ENCODE measurements at regions not wholly inside any gene's neighbourhood (a gene's known extent, or its start where the extent isn't known, plus 50 kb on each side); places are given as distances from the start of the nearest gene placed in this dataset.
A peak's percentile ranks its signal among the peaks of the same experiment; 100 is the strongest.

DNA sequence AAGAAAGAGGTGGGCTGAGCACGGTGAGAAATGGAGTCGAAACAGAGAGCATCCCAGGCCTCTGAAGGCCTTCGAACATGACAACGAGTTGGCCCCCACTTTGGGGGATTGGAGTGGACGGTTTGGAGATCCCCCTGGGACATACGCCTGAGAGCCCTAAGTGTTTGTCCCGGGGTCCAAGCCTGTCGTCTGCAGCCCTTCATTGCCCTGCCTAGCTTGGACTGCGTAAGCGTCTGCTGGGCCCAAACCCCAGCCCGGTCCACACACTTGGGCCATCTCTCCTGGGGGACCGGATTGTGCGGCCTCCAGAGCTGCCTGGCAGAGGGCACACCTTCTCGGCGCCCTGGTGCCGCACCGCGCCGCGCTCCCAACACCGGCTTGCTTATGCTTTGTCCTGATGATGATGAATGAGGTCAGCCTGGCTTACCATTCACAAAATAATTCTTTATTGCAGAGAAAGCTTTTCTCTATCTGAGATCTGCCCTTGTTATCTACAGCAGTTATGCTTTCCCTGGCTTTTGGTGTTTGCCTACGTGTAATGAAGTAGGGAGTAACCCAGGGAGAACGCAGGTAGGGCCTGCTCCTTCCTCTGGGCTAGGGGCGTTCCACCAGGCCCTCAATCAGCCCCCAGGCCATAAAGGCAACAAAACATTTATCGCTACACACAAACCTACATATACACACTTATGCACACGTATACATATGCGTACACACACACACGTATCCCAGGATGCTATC is 85.9 kb upstream of the PPARA start:
- Histone ChIP-seq H3K27me3 (ENCODE audit: insufficient read depth, low read length) (peaks cover 4% of the 10 kb centered on the region; the same call in 1 of the 2 replicates), H3K18ac (ENCODE audit: insufficient read length, low read depth, low read length) (no peak overlapping the region), H3K56ac (ENCODE audit: insufficient read length, low read depth, low read length) (no peak overlapping the region), H3K4me2 (ENCODE audit: insufficient read depth, insufficient read length, low read length) (no peak overlapping the region), H3K4me1 (ENCODE audit: insufficient read depth, low read length) (no peaks in the 10 kb centered on the region), H3T11ph (ENCODE audit: low read length) (no peak overlapping the region), H2BK5ac (ENCODE audit: insufficient read length, low read length) (no peak overlapping the region), H4K20me1 (ENCODE audit: control insufficient read depth, insufficient read depth, insufficient read length) (no peaks in the 10 kb centered on the region), H3K79me1 (ENCODE audit: insufficient read depth, low read depth, low read length, poor library complexity, severe bottlenecking) (no peaks in the 10 kb centered on the region), H2BK20ac (ENCODE audit: low read depth, low read length, poor library complexity, severe bottlenecking) (no peak overlapping the region), H2BK120ac (ENCODE audit: low read depth, low read length, poor library complexity, severe bottlenecking) (no peak overlapping the region), H3K9ac (ENCODE audit: extremely low read depth, insufficient read length, low read length) (no peak overlapping the region), H3K27ac (ENCODE audit: insufficient read length, low read depth, low read length) (no peak overlapping the region), H3K23me2 (ENCODE audit: insufficient read length, low read depth, low read length, poor library complexity, severe bottlenecking) (no peaks in the 10 kb centered on the region), H3K79me2 (ENCODE audit: insufficient read depth, low read length) (no peaks in the 10 kb centered on the region), H3K9me3 (ENCODE audit: control insufficient read depth, low read depth, low read length) (no peaks in the 10 kb centered on the region), H4K91ac (ENCODE audit: insufficient read length, low read depth, low read length) (no peak overlapping the region), H3K14ac (ENCODE audit: insufficient read depth, low read length) (no peak overlapping the region), H3K4ac (ENCODE audit: low read depth, low read length) (no peak overlapping the region), H2AK5ac (ENCODE audit: insufficient read length, low read length) (no peak overlapping the region), H2AFZ (ENCODE audit: low read length) (no peak overlapping the region), H2BK15ac (ENCODE audit: low read depth, low read length) (no peak overlapping the region), H4K8ac (replicated peaks; ENCODE audit: insufficient read length, low read depth, low read length) (no peak overlapping the region), H2BK12ac (ENCODE audit: insufficient read length, low read depth, low read length) (no peak overlapping the region), H3K23ac (ENCODE audit: insufficient read length, low read depth, low read length) (no peak overlapping the region), H4K5ac (ENCODE audit: insufficient read length, low read depth, low read length) (no peak overlapping the region)
- Mint-ChIP-seq H3K36me3 (ENCODE audit: insufficient read depth in 1 of 3, low read depth in 3 of 3) (no peaks in the 10 kb centered on the region), H3K4me3 (no peak overlapping the region), H3K27ac (no peak overlapping the region), H3K4me1 (peaks cover under 1% of the 10 kb centered on the region in 2 experiments; a peak in 2 of 4 replicates), H3K27me3 (ENCODE audit: low read depth) (peaks cover 34% of the 10 kb centered on the region), H3K9me3 (no peaks in the 10 kb centered on the region)
- peak; percentile 5 for DNase-seq
- TF ChIP-seq, protein P1, sequence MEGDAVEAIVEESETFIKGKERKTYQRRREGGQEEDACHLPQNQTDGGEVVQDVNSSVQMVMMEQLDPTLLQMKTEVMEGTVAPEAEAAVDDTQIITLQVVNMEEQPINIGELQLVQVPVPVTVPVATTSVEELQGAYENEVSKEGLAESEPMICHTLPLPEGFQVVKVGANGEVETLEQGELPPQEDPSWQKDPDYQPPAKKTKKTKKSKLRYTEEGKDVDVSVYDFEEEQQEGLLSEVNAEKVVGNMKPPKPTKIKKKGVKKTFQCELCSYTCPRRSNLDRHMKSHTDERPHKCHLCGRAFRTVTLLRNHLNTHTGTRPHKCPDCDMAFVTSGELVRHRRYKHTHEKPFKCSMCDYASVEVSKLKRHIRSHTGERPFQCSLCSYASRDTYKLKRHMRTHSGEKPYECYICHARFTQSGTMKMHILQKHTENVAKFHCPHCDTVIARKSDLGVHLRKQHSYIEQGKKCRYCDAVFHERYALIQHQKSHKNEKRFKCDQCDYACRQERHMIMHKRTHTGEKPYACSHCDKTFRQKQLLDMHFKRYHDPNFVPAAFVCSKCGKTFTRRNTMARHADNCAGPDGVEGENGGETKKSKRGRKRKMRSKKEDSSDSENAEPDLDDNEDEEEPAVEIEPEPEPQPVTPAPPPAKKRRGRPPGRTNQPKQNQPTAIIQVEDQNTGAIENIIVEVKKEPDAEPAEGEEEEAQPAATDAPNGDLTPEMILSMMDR (conservative IDR thresholded peaks at IDR 0.05) = no peak
- no CpG with 5 or more reads among the region's 28 CpGs for WGBS (ENCODE audit: extremely low coverage, insufficient read length, low lambda C conversion rate)
